Loucy (cell line): ENCODE measurements at regions not wholly inside any gene's neighbourhood (a gene's known extent, or its start where the extent isn't known, plus 50 kb on each side); places are given as distances from the start of the nearest gene placed in this dataset.

ENCODE experiments used
- H2AFZ ChIP-seq: fragments of 200-600 bp; sonication (generic); 2 replicates; pipeline ENCODE4 v1.6.0; 2016; ENCODE audit warnings: antibody characterized with exemption, mild to moderate bottlenecking, low read length, moderate library complexity
- H3F3A ChIP-seq: fragments of 200-600 bp; 2 replicates; pipeline ENCODE4 v1.6.0; 2016; ENCODE audit warnings: antibody characterized with exemption, low read depth, mild to moderate bottlenecking
- H3K27me3 ChIP-seq: fragments of 200-600 bp; sonication (generic); 2 replicates; pipeline ENCODE4 v1.6.1; 2014; ENCODE audit warnings: low read length, mild to moderate bottlenecking; ENCODE audit not compliant: insufficient read depth, poor library complexity, severe bottlenecking
- H3K36me3 ChIP-seq: fragments of 200-600 bp; sonication (generic); 2 replicates; pipeline ENCODE4 v1.6.1; 2016; ENCODE audit warnings: low read length; ENCODE audit not compliant: insufficient read depth
- H3K4me1 ChIP-seq: fragments of 200-600 bp; sonication (generic); 2 replicates; pipeline ENCODE4 v1.5.1; 2014; ENCODE audit warnings: low read length, mild to moderate bottlenecking; ENCODE audit not compliant: insufficient read depth, poor library complexity, severe bottlenecking
- H3K4me2 ChIP-seq: fragments of 200-600 bp; sonication (generic); 2 replicates; pipeline ENCODE4 v1.6.0; 2014; ENCODE audit warnings: antibody characterized with exemption, low read length, low read depth, mild to moderate bottlenecking; ENCODE audit not compliant: poor library complexity, severe bottlenecking
- H3K4me3 ChIP-seq: fragments of 200-600 bp; sonication (generic); 2 replicates; pipeline ENCODE4 v1.5.1; 2014; ENCODE audit warnings: low read length, mild to moderate bottlenecking, mixed read lengths; ENCODE audit not compliant: poor library complexity, severe bottlenecking
- H3K79me2 ChIP-seq: fragments of 200-600 bp; sonication (generic); 2 replicates; pipeline ENCODE4 v1.6.1; 2014; ENCODE audit warnings: low read length; ENCODE audit not compliant: insufficient read depth
- H3K9ac ChIP-seq: fragments of 200-600 bp; sonication (generic); 2 replicates; pipeline ENCODE4 v1.6.0; 2014; ENCODE audit warnings: mild to moderate bottlenecking, low read depth, low read length, moderate library complexity; ENCODE audit not compliant: poor library complexity, severe bottlenecking
- H3K9me2 ChIP-seq: fragments of 200-600 bp; sonication (generic); replicated peaks from 2 replicates; pipeline ENCODE4 v1.6.1; 2016; ENCODE audit warnings: low read depth, low read length, mixed read lengths
- H3K9me3 ChIP-seq: fragments of 200-600 bp; sonication (generic); 2 replicates; pipeline ENCODE4 v1.6.1; 2014; ENCODE audit warnings: mild to moderate bottlenecking, antibody characterized with exemption, low read length, low read depth; ENCODE audit not compliant: insufficient read depth
- H4K20me1 ChIP-seq: fragments of 200-600 bp; sonication (generic); 2 replicates; pipeline ENCODE4 v1.6.0; 2014; ENCODE audit warnings: antibody characterized with exemption, low read length, mild to moderate bottlenecking; ENCODE audit not compliant: insufficient read depth, poor library complexity, severe bottlenecking
- CTCF ChIP-seq: fragments of 200-600 bp; sonication (generic); conservative IDR thresholded peaks from 2 replicates; pipeline ENCODE4 v1.5.1; 2014; ENCODE audit warnings: mild to moderate bottlenecking, antibody characterized with exemption, low read length
- EZH2phosphoT487 ChIP-seq: fragments of 200-600 bp; IDR thresholded peaks from 2 replicates; pipeline ENCODE4 v1.6.1; 2018; ENCODE audit warnings: antibody characterized with exemption, mild to moderate bottlenecking, moderate library complexity, borderline replicate concordance

DNA sequence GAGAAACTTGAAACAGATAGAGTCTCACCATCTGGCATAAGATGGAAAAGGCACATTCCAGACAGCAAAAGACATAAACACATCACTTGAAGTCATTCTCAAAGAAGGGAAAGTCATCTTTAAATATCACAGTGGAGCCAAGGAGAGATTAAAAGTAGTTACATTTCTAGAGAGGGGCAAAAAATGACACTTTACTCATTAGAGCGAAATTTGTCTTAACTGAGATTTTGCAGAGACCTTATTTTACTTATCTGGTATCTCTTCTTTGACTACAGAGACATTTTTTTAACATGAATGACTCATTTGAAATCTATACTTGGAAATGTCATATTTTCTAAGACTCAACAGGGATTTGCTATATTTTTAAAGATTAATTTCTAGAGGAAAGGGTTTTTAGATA lies 339.0 kb upstream of the KIF2B start:
- Histone ChIP-seq H4K20me1 (no peaks in the 10 kb centered on the region), H3K9me3 (no peaks in the 10 kb centered on the region), H3F3A (no peaks in the 10 kb centered on the region), H3K4me1 (no peaks in the 10 kb centered on the region), H3K79me2 (no peaks in the 10 kb centered on the region), H3K4me2 (no peak overlapping the region), H3K9ac (no peak overlapping the region), H2AFZ (no peak overlapping the region), H3K4me3 (no peak overlapping the region), H3K36me3 (no peaks in the 10 kb centered on the region), H3K9me2 (no peaks in the 10 kb centered on the region), H3K27me3 (no peaks in the 10 kb centered on the region)
- TF ChIP-seq CTCF (no peak), EZH2phosphoT487 (no peak)

DNA sequence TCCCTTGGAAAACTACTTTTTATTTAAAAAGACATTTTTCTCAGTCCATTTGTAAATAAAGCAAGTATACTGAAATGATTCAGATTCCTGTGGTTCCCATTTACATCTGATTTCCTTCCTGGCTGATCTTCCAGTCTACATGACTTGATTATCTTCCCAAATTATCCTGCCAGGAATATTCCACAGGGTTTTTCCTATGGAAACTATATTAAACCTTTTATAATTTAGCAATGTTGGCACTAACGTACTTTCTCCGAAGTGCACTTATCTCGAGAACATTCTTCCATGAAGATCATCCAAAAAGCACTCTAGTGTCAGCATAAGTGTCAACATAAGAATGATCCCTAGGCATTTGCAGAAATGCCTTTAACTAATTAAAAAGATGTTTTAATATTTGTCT lies 347.7 kb upstream of the KIF2B start:
- Histone ChIP-seq H3K27me3 (no peaks in the 10 kb centered on the region), H3K36me3 (no peaks in the 10 kb centered on the region), H3K9me2 (no peaks in the 10 kb centered on the region), H4K20me1 (no peaks in the 10 kb centered on the region), H3K9ac (no peak overlapping the region), H3K4me3 (no peak overlapping the region), H3K9me3 (no peaks in the 10 kb centered on the region), H3K4me2 (no peak overlapping the region), H3K79me2 (no peaks in the 10 kb centered on the region), H3F3A (no peaks in the 10 kb centered on the region), H2AFZ (no peak overlapping the region), H3K4me1 (no peaks in the 10 kb centered on the region)
- TF ChIP-seq EZH2phosphoT487 (no peak), CTCF (no peak)

DNA sequence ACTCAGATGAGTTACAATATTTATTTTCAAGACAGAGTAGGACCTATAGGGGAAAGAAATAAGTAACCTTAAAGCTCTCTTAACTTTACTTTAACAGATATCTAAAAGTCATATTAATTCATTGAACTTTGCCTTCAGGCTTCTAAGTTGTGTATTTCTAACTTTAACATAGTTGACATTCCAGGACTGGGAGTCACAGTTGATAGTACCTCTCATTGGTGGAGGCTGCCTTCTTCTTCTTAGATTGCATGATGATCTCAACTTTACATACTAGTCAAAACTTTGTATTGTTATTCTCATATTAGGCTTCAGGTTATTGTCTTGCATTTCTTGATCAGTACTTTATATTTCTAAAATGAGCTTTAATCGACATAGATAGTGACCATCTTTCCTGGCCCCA lies 350.1 kb upstream of the KIF2B start:
- no peaks in the 10 kb centered on the region for H3K9me3 ChIP-seq
- H3K36me3 ChIP-seq, result no peaks in the 10 kb centered on the region
- no peaks in the 10 kb centered on the region for H3K79me2 ChIP-seq
- H3K4me3 ChIP-seq, result no peak overlapping the region
- no peaks in the 10 kb centered on the region for H4K20me1 ChIP-seq
- H3K4me1 ChIP-seq, result no peaks in the 10 kb centered on the region
- no peak overlapping the region for H2AFZ ChIP-seq
- H3K4me2 ChIP-seq, result no peak overlapping the region
- no peaks in the 10 kb centered on the region for H3K27me3 ChIP-seq
- no peaks in the 10 kb centered on the region for H3F3A ChIP-seq
- no peak for TF ChIP-seq EZH2phosphoT487
- TF ChIP-seq CTCF, result no peak
- no peaks in the 10 kb centered on the region for H3K9me2 ChIP-seq
- no peak overlapping the region for H3K9ac ChIP-seq
